Endothelial cell of umbilical vein (primary cell): ENCODE measurements at regions not wholly inside any gene's neighbourhood (a gene's known extent, or its start where the extent isn't known, plus 50 kb on each side); places are given as distances from the start of the nearest gene placed in this dataset.

Experiments
- BruUV-seq: library from RNA; stranded (reverse); fragments of 400-500 nt; replicated peaks from 2 replicates; lab custom pipeline; 2021; lab: Mats Ljungman, UMichigan
- CTCF ChIA-PET: fragments of 300-600, 350-600 bp; sonication (Branson Sonifier 250); formaldehyde crosslinking; loops from one replicate; lab custom pipeline; 2021; ENCODE audit warnings: antibody characterized with exemption, inconsistent platforms; lab: Charles Lee
- POLR2A ChIA-PET: fragments of 300-600, 350-600 bp; sonication (Branson Sonifier 250); formaldehyde crosslinking; loops from one replicate; lab custom pipeline; 2021; ENCODE audit warnings: antibody characterized with exemption, inconsistent platforms; lab: Charles Lee
- DNase-seq: peaks from one replicate; pipeline ENCODE4 v3.0.0-alpha.2; 2011; ENCODE audit warnings: low read depth, low spot score
- FAIRE-seq: peaks from 2 replicates; lab custom pipeline; 2011; peaks lifted over from hg19 to GRCh38; lab: Jason Lieb, UNC
- H2AFZ ChIP-seq: 2 replicates; pipeline ENCODE4 v1.6.0; 2012; ENCODE audit warnings: low read depth, low read length, control low read depth, inconsistent platforms
- H3K27ac ChIP-seq: 2 replicates; pipeline ENCODE4 v1.5.1; 2011; ENCODE audit warnings: low read depth, mild to moderate bottlenecking, control low read depth, low read length, moderate library complexity; ENCODE audit not compliant: insufficient read depth
- H3K27me3 ChIP-seq, 2 experiments: 2 replicates each; pipeline versions ENCODE4 v1.6.0 to v1.6.1; 2011; ENCODE audit warnings: low read length in 2 of 2, mixed read lengths in 1 of 2; ENCODE audit not compliant: control insufficient read depth in 2 of 2, insufficient read depth in 2 of 2
- H3K36me3 ChIP-seq, 2 experiments: 2 replicates in 1 of 2; 3 replicates in 1 of 2; pipeline ENCODE4 v1.5.1; 2011; ENCODE audit warnings: low read length in 2 of 2, mild to moderate bottlenecking in 1 of 2, moderate library complexity in 1 of 2; ENCODE audit not compliant: control insufficient read depth in 2 of 2, insufficient read depth in 2 of 2; ENCODE audit errors: extremely low read depth in 1 of 2
- H3K4me1 ChIP-seq: 3 replicates; pipeline ENCODE4 v1.5.1; 2011; ENCODE audit warnings: mild to moderate bottlenecking, low read length; ENCODE audit not compliant: control insufficient read depth, insufficient read depth; ENCODE audit errors: extremely low read depth
- H3K4me2 ChIP-seq: 2 replicates; pipeline ENCODE4 v1.6.1; 2011; ENCODE audit warnings: low read length, control low read depth, mixed read lengths; ENCODE audit not compliant: insufficient read depth
- H3K4me3 ChIP-seq, 3 experiments: fragments of 200-600 bp in 1 of 3; sonication (generic), shearing (Covaris generic) in 1 of 3; replicated peaks in 1 of 3; 2 replicates each; pipeline ENCODE4 v1.5.1; 2011 to 2016; ENCODE audit warnings: control low read depth in 3 of 3, low read length in 3 of 3, mild to moderate bottlenecking in 2 of 3, inconsistent platforms in 1 of 3, low read depth in 1 of 3, moderate library complexity in 1 of 3; ENCODE audit not compliant: insufficient read depth in 1 of 3
- H3K79me2 ChIP-seq: 2 replicates; pipeline ENCODE4 v1.6.0; 2012; ENCODE audit warnings: low read length, inconsistent platforms; ENCODE audit not compliant: control insufficient read depth, insufficient read depth
- H3K9ac ChIP-seq: replicated peaks from 2 replicates; pipeline ENCODE3; 2011; ENCODE audit warnings: low read length, control low read depth; ENCODE audit not compliant: insufficient read depth; ENCODE audit errors: extremely low read depth
- H3K9me1 ChIP-seq: replicated peaks from 3 replicates; pipeline ENCODE4 v1.6.0; 2011; ENCODE audit warnings: mild to moderate bottlenecking, low read length; ENCODE audit not compliant: control insufficient read depth, insufficient read depth; ENCODE audit errors: extremely low read depth
- H3K9me3 ChIP-seq: replicated peaks from 2 replicates; pipeline ENCODE4 v1.5.1; 2012; ENCODE audit warnings: low read length, inconsistent platforms; ENCODE audit not compliant: control insufficient read depth, insufficient read depth
- H4K20me1 ChIP-seq: replicated peaks from 2 replicates; pipeline ENCODE3; 2011; ENCODE audit warnings: mild to moderate bottlenecking, low read length; ENCODE audit not compliant: control insufficient read depth, insufficient read depth; ENCODE audit errors: extremely low read depth
- EZH2 ChIP-seq: IDR thresholded peaks from 2 replicates; pipeline ENCODE4 v1.6.1; 2012; ENCODE audit warnings: borderline replicate concordance, low read depth, mild to moderate bottlenecking, moderate library complexity, low read length, inconsistent platforms; ENCODE audit not compliant: severe bottlenecking
- GATA2 ChIP-seq: IDR thresholded peaks from 2 replicates; pipeline ENCODE4 v1.7.0; 2011; ENCODE audit warnings: low read depth, mild to moderate bottlenecking, moderate library complexity, mixed read lengths, low read length; ENCODE audit not compliant: insufficient read length, insufficient read depth
- JUN ChIP-seq: IDR thresholded peaks from 2 replicates; pipeline ENCODE4 v1.6.1; 2011; ENCODE audit warnings: borderline replicate concordance, low read depth; ENCODE audit not compliant: insufficient read length, insufficient read depth
- MYC ChIP-seq: IDR thresholded peaks from one replicate; pipeline ENCODE4 v1.6.1; 2011; ENCODE audit warnings: mild to moderate bottlenecking, low read depth, low read length
- POLR2AphosphoS5 ChIP-seq: IDR thresholded peaks from 2 replicates; pipeline ENCODE4 v1.6.1; 2012; ENCODE audit warnings: low read depth, mild to moderate bottlenecking, control low read depth, low read length, moderate library complexity; ENCODE audit not compliant: insufficient read depth
- dilution Hi-C: fragments of 300-500 bp; cut with MboI; formaldehyde crosslinking; loops from one replicate; pipeline ENCODE4 v1.15.0; 2019; ENCODE audit warnings: low sequenced_read_pairs; ENCODE audit not compliant: extremely low pct_ligation_motif_present
- intact Hi-C: fragments of 100-400 bp; cut with micrococcal nuclease; formaldehyde crosslinking; loops from one replicate; pipeline ENCODE4 v1.10.0; 2022
- TF ChIP-seq, protein P1 (sequence below), 2 donors: IDR thresholded peaks; 1 replicate in 1 of 2; 2 replicates in 1 of 2; pipeline ENCODE4 v1.5.1; 2011; ENCODE audit warnings: low read length in 2 of 2, mild to moderate bottlenecking in 2 of 2, moderate library complexity in 2 of 2, control low read depth in 1 of 2, inconsistent platforms in 1 of 2, low read depth in 1 of 2; ENCODE audit not compliant: insufficient read depth in 1 of 2; ENCODE audit errors: extremely low read depth in 1 of 2
- TF ChIP-seq, protein P2 (sequence below): IDR thresholded peaks from 2 replicates; pipeline ENCODE4 v1.6.1; 2011; ENCODE audit not compliant: insufficient read depth, insufficient read length

- CTCF ChIA-PET = no interaction called here
- Histone ChIP-seq H3K4me1 (no peaks in the 10 kb centered on the region), H2AFZ (no peak overlapping the region), H4K20me1 (no peaks in the 10 kb centered on the region), H3K4me3 (no peak overlapping the region), H3K9me1 (no peaks in the 10 kb centered on the region), H3K9me3 (no peaks in the 10 kb centered on the region), H3K9ac (no peak overlapping the region), H3K27ac (no peak overlapping the region), H3K4me2 (no peak overlapping the region), H3K36me3 (no peaks in the 10 kb centered on the region), H3K27me3 (peaks cover 10 to 13% of the 10 kb centered on the region in 2 experiments), H3K79me2 (no peaks in the 10 kb centered on the region)
- FAIRE-seq = no peak
- intact Hi-C loops (no loop called here), dilution Hi-C loops (no loop called here)
- DNase-seq = no peak
- no TSS peak for BruUV-seq
- POLR2A ChIA-PET = no interaction called here
- TF ChIP-seq, protein P1, sequence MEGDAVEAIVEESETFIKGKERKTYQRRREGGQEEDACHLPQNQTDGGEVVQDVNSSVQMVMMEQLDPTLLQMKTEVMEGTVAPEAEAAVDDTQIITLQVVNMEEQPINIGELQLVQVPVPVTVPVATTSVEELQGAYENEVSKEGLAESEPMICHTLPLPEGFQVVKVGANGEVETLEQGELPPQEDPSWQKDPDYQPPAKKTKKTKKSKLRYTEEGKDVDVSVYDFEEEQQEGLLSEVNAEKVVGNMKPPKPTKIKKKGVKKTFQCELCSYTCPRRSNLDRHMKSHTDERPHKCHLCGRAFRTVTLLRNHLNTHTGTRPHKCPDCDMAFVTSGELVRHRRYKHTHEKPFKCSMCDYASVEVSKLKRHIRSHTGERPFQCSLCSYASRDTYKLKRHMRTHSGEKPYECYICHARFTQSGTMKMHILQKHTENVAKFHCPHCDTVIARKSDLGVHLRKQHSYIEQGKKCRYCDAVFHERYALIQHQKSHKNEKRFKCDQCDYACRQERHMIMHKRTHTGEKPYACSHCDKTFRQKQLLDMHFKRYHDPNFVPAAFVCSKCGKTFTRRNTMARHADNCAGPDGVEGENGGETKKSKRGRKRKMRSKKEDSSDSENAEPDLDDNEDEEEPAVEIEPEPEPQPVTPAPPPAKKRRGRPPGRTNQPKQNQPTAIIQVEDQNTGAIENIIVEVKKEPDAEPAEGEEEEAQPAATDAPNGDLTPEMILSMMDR (IDR thresholded peaks at IDR 0.05; ENCODE audit: extremely low read depth in 1 of 2, insufficient read depth in 1 of 2, low read depth in 1 of 2, low read length in 2 of 2) = no peak
- TF ChIP-seq POLR2AphosphoS5 (no peak), GATA2 (no peak), JUN (no peak), EZH2 (no peak), MYC (no peak)
- TF ChIP-seq, protein P2, sequence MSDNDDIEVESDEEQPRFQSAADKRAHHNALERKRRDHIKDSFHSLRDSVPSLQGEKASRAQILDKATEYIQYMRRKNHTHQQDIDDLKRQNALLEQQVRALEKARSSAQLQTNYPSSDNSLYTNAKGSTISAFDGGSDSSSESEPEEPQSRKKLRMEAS = no peak
Measured at GRCh38 chr9:77084094-77084493, 64.6 kb downstream of the FOXB2 start.
